GM21390 (cell line): ENCODE measurements at regions not wholly inside any gene's neighbourhood (a gene's known extent, or its start where the extent isn't known, plus 50 kb on each side); places are given as distances from the start of the nearest gene placed in this dataset.

ENCODE experiments used
- ATAC-seq: cut with Tn5 transposase; IDR thresholded peaks from one replicate; pipeline ENCODE4 v1.9.1; 2021; ENCODE audit not compliant: unreplicated experiment

GRCh38 chr17:72512649-72513556 is 392.1 kb downstream of the SOX9 start:
- ATAC-seq, result no peak

- ATAC-seq, result no peak
Measured at GRCh38 chr17:72514321-72514861, 393.6 kb downstream of the SOX9 start.

- no peak for ATAC-seq
Measured at GRCh38 chr17:72514891-72515290, 394.1 kb downstream of the SOX9 start.

- ATAC-seq, result no peak
Measured at GRCh38 chr17:72515291-72516065, 394.7 kb downstream of the SOX9 start.

GRCh38 chr17:72516772-72517399 is 396.1 kb downstream of the SOX9 start:
- no peak for ATAC-seq

- no peak for ATAC-seq
Measured at GRCh38 chr17:72517413-72518158, 396.8 kb downstream of the SOX9 start.

- ATAC-seq, result no peak
Measured at GRCh38 chr17:72518159-72518732, 397.4 kb downstream of the SOX9 start.

- ATAC-seq, result no peak
Measured at GRCh38 chr17:72518753-72519597, 398.2 kb downstream of the SOX9 start.

GRCh38 chr17:72519598-72519936 is 398.7 kb downstream of the SOX9 start:
- no peak for ATAC-seq

- no peak for ATAC-seq
Measured at GRCh38 chr17:72520665-72521303, 400.0 kb downstream of the SOX9 start.

- ATAC-seq, result no peak
Measured at GRCh38 chr17:72523491-72523890, 402.7 kb downstream of the SOX9 start.

GRCh38 chr17:72525225-72526015 is 404.6 kb downstream of the SOX9 start:
- no peak for ATAC-seq

- no peak for ATAC-seq
Measured at GRCh38 chr17:72526769-72527168, 405.9 kb downstream of the SOX9 start.

GRCh38 chr17:72527789-72528188 is 407.0 kb downstream of the SOX9 start:
- ATAC-seq, result no peak

- ATAC-seq, result no peak
Measured at GRCh38 chr17:72528683-72529082, 407.9 kb downstream of the SOX9 start.

GRCh38 chr17:72529386-72529785 is 408.6 kb downstream of the SOX9 start:
- no peak for ATAC-seq

GRCh38 chr17:72530454-72530853 is 409.6 kb downstream of the SOX9 start:
- ATAC-seq, result no peak

- ATAC-seq, result no peak
Measured at GRCh38 chr17:72531729-72532128, 410.9 kb downstream of the SOX9 start.
